Upper lobe of left lung (tissue), 4 donors: ENCODE measurements at regions not wholly inside any gene's neighbourhood (a gene's known extent, or its start where the extent isn't known, plus 50 kb on each side); places are given as distances from the start of the nearest gene placed in this dataset.

Experiments
- CTCF ChIP-seq, 6 experiments: fragments of 450-650 bp in 4 of 6; fragments of 200-600 bp in 2 of 6; sonication (generic) in 2 of 6; IDR thresholded peaks; one replicate each; pipeline ENCODE4 v1.5.1; 2016 to 2019; ENCODE audit warnings: antibody characterized with exemption in 6 of 6
- EP300 ChIP-seq, 4 donors: sonication (generic); formaldehyde crosslinking; IDR thresholded peaks; one replicate each; pipeline ENCODE4 v1.5.1; 2017; ENCODE audit warnings: antibody characterized with exemption in 4 of 4, control low read depth in 2 of 4
- POLR2A ChIP-seq, 4 donors: fragments of 450-650 bp; IDR thresholded peaks; one replicate each; pipeline ENCODE4 v1.5.1; 2016 to 2017; ENCODE audit warnings: antibody characterized with exemption in 4 of 4, mild to moderate bottlenecking in 2 of 4
- POLR2AphosphoS5 ChIP-seq, 2 donors: sonication (generic); formaldehyde crosslinking; IDR thresholded peaks; one replicate each; pipeline ENCODE4 v1.5.1; 2017; ENCODE audit warnings: antibody characterized with exemption in 2 of 2

GRCh38 chr5:103456476-103456875 is 106.1 kb downstream of the NUDT12 start:
- no peak for TF ChIP-seq POLR2A (IDR thresholded peaks at IDR 0.05)
- no peak for TF ChIP-seq CTCF (IDR thresholded peaks at IDR 0.05)
- no peak for TF ChIP-seq POLR2AphosphoS5 (IDR thresholded peaks at IDR 0.05)
- no peak for TF ChIP-seq EP300 (IDR thresholded peaks at IDR 0.05)
